Activated CD4-positive, alpha-beta memory T cell treated with anti-CD3 and anti-CD28 coated beads, Interleukin-2, amount 10 ng/mL, durations not matched to agents 7 days and 5 days (primary cell): ENCODE measurements at regions not wholly inside any gene's neighbourhood (a gene's known extent, or its start where the extent isn't known, plus 50 kb on each side); places are given as distances from the start of the nearest gene placed in this dataset.
"Not testable (repeated sequence)": the region's sequence is repeated elsewhere in the genome, so short reads cannot be mapped to it uniquely, and the experiment has no call there.

ENCODE experiments used
- CTCF ChIA-PET: fragments of 350-600 bp; sonication (Branson Sonifier 250); formaldehyde crosslinking; loops from one replicate; lab custom pipeline; 2021; ENCODE audit warnings: antibody characterized with exemption, inconsistent platforms; lab: Charles Lee
- POLR2A ChIA-PET: fragments of 350-600 bp; sonication (Branson Sonifier 250); formaldehyde crosslinking; loops from one replicate; lab custom pipeline; 2021; ENCODE audit warnings: antibody characterized with exemption; lab: Charles Lee
- DNase-seq: peaks from one replicate; pipeline ENCODE4 v3.0.0-alpha.2; 2020
- H3K27ac Mint-ChIP-seq: one replicate; pipeline ENCODE4 v1.8.0; 2021; ENCODE audit warnings: mild to moderate bottlenecking, mixed read lengths
- H3K27me3 Mint-ChIP-seq: one replicate; pipeline ENCODE4 v1.8.0; 2021; ENCODE audit warnings: mixed read lengths
- H3K36me3 Mint-ChIP-seq: one replicate; pipeline ENCODE4 v1.8.0; 2021; ENCODE audit warnings: low read depth, mixed read lengths
- H3K4me1 Mint-ChIP-seq: one replicate; pipeline ENCODE4 v1.8.0; 2021; ENCODE audit warnings: mixed read lengths
- H3K4me3 Mint-ChIP-seq: one replicate; pipeline ENCODE4 v1.8.0; 2021; ENCODE audit warnings: mild to moderate bottlenecking, mixed read lengths
- H3K9me3 Mint-ChIP-seq: one replicate; pipeline ENCODE4 v1.8.0; 2021; ENCODE audit warnings: mixed read lengths

DNA sequence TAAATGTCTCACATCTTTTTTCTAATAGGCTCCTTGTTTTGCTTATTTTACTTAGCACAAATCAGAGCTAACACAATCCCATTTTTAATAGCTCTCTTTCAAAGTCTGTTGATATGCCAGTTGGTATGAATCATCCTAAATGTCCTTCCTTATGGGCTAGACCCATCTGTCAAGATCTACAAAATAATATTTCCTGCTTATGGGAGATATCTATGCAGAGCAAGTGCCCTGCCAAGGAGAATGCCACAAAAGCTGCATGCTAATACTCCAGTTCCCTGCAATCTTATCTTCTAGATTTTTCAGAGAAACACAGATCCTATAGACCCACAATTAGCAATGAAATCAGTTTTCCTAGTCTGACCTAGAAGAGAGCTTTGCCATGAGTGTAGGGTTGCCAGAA lies 230.8 kb upstream of the NPVF start:
- H3K27ac Mint-ChIP-seq = no peak overlapping the region
- no peaks in the 10 kb centered on the region for H3K9me3 Mint-ChIP-seq
- peaks cover 26% of the 10 kb centered on the region for H3K27me3 Mint-ChIP-seq
- DNase-seq = no peak
- H3K4me1 Mint-ChIP-seq = no peaks in the 10 kb centered on the region
- no peak overlapping the region for H3K4me3 Mint-ChIP-seq
- ChIA-PET POLR2A (no interaction called here), CTCF (no interaction called here)
- no peaks in the 10 kb centered on the region for H3K36me3 Mint-ChIP-seq

GRCh38 chr7:25460433-25460832 lies 232.1 kb upstream of the NPVF start:
- Mint-ChIP-seq H3K27me3 (peaks cover 35% of the 10 kb centered on the region), H3K4me3 (no peak overlapping the region), H3K36me3 (no peaks in the 10 kb centered on the region), H3K27ac (no peak overlapping the region), H3K9me3 (no peaks in the 10 kb centered on the region), H3K4me1 (no peaks in the 10 kb centered on the region)
- DNase-seq = no peak
- CTCF ChIA-PET = no interaction called here
- POLR2A ChIA-PET = no interaction called here

- H3K27me3 Mint-ChIP-seq = peaks cover 12% of the 10 kb centered on the region
- POLR2A ChIA-PET = no interaction called here
- no peak for DNase-seq
- no peaks in the 10 kb centered on the region for H3K9me3 Mint-ChIP-seq
- H3K36me3 Mint-ChIP-seq = no peaks in the 10 kb centered on the region
- CTCF ChIA-PET = no interaction called here
- no peak overlapping the region for H3K4me3 Mint-ChIP-seq
- H3K27ac Mint-ChIP-seq = no peak overlapping the region
- no peaks in the 10 kb centered on the region for H3K4me1 Mint-ChIP-seq
These were observed 241.4 kb upstream of the NPVF start for GRCh38 chr7:25469669-25470068.

DNA sequence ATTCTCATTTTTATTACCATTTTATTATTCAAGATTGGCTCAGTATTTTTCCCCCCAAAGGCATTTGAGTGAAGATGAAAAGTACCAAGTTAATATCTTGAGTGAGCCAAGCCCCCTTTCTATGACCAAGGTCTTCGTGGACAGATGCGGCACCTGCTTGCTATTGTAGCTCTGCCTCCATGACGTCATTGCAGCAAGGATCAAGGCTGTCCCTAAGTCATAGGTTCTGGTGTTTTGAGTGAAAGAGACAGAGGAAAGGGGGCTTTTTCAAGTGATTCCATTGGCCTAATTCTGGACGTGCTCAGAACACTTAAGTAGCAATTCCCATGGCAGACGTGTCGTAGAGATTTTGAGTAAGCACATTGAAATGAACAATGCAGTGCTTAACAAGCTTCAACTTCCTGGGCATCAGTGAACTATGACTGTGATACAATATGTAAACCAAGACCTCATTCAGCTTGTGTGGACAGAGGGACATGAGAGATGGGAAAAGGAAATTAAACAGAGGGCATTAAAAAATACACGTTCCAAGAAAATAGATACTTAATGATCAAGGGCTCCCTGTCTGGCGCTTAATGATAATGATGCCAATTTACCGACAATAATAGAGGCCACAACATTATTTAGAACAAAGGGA lies 248.7 kb upstream of the NPVF start:
- ChIA-PET POLR2A (no interaction called here), CTCF (interaction anchor here (1.2 kb wide), 1 partner anchor 88 kb away, joined by 4 read pairs; no protein-coding TSS in a partner anchor)
- Mint-ChIP-seq H3K36me3 (no peaks in the 10 kb centered on the region), H3K27ac (no peak overlapping the region), H3K4me3 (no peak overlapping the region), H3K9me3 (no peaks in the 10 kb centered on the region), H3K27me3 (peaks cover 8% of the 10 kb centered on the region), H3K4me1 (no peaks in the 10 kb centered on the region)
- DNase-seq = no peak

DNA sequence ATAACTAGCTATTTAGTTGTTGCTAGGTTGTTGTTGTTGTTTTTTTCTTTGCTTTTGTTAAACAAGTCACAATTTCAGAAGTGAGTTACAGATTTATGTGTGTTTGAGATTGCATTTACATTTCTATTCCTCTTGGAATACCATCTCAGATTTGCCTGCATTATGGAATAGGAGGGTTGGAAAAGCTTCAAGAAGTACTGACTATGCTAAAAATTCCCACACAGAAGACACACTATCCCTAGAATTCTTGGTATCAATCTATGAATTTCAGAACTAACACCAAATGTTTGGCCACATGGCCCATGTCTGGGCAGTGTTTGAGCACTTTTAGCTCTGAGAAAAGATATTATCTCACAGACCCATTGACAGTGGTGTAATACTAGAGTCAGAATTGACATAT lies 249.9 kb upstream of the NPVF start:
- CTCF ChIA-PET, H3K36me3 Mint-ChIP-seq, H3K27ac Mint-ChIP-seq, POLR2A ChIA-PET, H3K27me3 Mint-ChIP-seq, DNase-seq, H3K4me1 Mint-ChIP-seq, H3K9me3 Mint-ChIP-seq, H3K4me3 Mint-ChIP-seq: not testable (repeated sequence)

DNA sequence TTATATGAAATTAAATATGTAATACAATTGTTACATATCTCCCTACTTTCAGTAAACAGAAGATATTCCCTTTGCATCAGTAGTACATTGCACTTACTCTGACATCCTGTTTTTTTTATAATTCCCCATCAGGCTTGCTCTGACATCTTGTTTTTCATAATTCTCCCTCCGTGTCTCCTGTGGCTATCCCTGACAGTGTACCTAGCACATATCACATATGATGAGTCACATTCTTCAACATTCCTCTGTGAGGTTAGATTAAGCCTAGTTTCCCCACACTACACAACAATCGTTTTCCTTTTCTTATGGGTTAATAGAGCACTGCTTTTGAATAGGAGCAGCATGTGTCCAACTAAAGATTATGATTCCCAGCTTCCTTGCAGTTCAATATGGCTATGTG lies 250.6 kb upstream of the NPVF start:
- Mint-ChIP-seq H3K36me3 (no peaks in the 10 kb centered on the region), H3K4me3 (no peak overlapping the region), H3K9me3 (no peaks in the 10 kb centered on the region), H3K27ac (no peak overlapping the region), H3K4me1 (no peaks in the 10 kb centered on the region), H3K27me3 (peaks cover 12% of the 10 kb centered on the region)
- no peak for DNase-seq
- ChIA-PET POLR2A (no interaction called here), CTCF (no interaction called here)

GRCh38 chr7:25481891-25482290 lies 253.6 kb upstream of the NPVF start:
- H3K9me3 Mint-ChIP-seq = no peaks in the 10 kb centered on the region
- no peak for DNase-seq
- H3K27me3 Mint-ChIP-seq = peaks cover 16% of the 10 kb centered on the region
- ChIA-PET CTCF (no interaction called here), POLR2A (no interaction called here)
- H3K4me1 Mint-ChIP-seq = no peaks in the 10 kb centered on the region
- no peaks in the 10 kb centered on the region for H3K36me3 Mint-ChIP-seq
- no peak overlapping the region for H3K4me3 Mint-ChIP-seq
- H3K27ac Mint-ChIP-seq = no peak overlapping the region

DNA sequence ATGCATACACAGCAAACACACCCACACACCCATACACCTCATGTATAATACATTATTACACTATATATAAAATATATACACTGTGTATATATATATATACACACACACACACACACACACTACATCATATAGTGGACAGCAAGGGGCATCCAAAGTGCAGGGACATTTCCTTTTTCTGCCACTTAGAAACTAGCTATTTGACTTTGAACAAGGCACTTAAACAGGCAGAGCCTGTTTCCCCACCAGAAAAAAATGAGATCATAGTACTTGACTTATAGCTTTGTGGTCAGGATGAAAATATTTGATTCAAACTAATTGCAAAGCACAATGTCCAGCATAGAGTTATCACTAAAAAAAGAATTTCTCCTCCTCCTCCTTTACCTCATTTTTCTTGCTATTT lies 254.3 kb upstream of the NPVF start:
- no peaks in the 10 kb centered on the region for H3K9me3 Mint-ChIP-seq
- H3K27ac Mint-ChIP-seq = no peak overlapping the region
- no peak for DNase-seq
- ChIA-PET POLR2A (no interaction called here), CTCF (no interaction called here)
- H3K4me1 Mint-ChIP-seq = no peaks in the 10 kb centered on the region
- no peaks in the 10 kb centered on the region for H3K36me3 Mint-ChIP-seq
- no peak overlapping the region for H3K4me3 Mint-ChIP-seq
- H3K27me3 Mint-ChIP-seq = peaks cover 12% of the 10 kb centered on the region

DNA sequence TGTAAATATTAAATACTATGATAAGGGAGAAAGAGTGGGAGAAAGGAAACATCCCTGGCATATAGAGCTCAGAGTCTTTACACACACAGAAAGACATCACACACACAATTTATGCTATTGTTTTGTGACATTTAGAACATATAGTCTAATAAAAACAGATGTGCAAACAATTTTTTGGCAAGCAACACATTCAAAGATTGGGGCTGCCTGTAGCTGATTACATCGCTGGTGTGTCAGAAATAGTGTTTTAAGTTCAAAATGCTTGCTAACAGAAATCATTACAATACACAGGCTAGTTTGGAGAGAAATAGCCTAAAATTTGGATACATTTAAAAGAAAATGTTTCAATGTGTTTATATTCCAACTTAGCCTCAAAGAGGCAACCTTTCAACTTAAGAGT lies 256.7 kb upstream of the NPVF start:
- Mint-ChIP-seq H3K27me3 (peaks cover 18% of the 10 kb centered on the region), H3K27ac (no peak overlapping the region), H3K4me1 (no peaks in the 10 kb centered on the region), H3K4me3 (no peak overlapping the region), H3K36me3 (no peaks in the 10 kb centered on the region), H3K9me3 (no peaks in the 10 kb centered on the region)
- CTCF ChIA-PET = no interaction called here
- POLR2A ChIA-PET = no interaction called here
- DNase-seq = no peak

DNA sequence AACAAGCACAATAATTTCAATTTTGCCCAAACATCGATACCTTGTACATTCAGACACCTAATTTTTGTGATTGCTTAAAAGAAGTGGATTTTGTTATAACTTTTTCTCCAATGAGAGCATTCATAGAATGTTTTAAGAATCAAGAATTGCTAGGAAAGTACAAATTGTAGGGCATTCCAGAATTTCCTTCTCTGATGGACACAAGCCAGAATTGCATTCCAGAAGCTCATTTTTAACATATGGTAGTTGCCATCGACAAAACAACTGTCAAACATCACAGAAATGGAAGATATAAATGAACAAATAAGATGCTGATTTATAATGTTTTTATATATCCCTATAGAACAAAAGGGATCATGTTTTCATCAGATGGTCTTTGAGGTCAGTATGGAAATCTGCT lies 258.4 kb upstream of the NPVF start:
- Mint-ChIP-seq H3K27ac (no peak overlapping the region), H3K4me3 (no peak overlapping the region), H3K4me1 (no peaks in the 10 kb centered on the region), H3K9me3 (no peaks in the 10 kb centered on the region), H3K36me3 (no peaks in the 10 kb centered on the region), H3K27me3 (peaks cover 18% of the 10 kb centered on the region)
- ChIA-PET CTCF (no interaction called here), POLR2A (no interaction called here)
- no peak for DNase-seq

DNA sequence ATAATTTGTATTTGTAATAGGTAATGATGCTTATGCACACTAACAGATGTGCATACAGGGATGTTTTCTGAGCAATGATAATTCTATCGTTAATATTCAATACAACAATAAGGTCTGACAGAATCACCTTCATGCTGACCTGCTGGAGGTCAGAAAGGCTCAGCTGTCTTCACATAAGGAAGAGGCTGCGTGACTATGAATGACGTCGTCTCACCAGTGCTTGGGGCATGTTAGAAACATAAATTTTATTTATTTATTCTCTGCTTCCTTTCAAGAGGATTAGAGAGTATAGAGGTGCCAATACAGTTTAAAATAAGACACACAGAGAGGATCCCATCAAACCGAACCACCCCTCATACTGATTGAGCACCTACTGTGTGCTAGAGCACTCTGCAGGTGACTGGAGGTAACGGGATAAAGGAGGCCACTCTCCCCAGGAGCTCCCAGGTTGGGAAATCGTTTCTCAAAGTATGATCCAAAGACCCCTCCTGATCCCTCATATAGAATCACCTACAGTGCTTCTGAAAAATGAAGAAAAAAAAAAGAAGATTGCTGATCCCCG lies 265.6 kb upstream of the NPVF start:
- no peaks in the 10 kb centered on the region for H3K36me3 Mint-ChIP-seq
- POLR2A ChIA-PET = no interaction called here
- no peak for DNase-seq
- peaks cover 10% of the 10 kb centered on the region for H3K4me1 Mint-ChIP-seq
- H3K9me3 Mint-ChIP-seq = no peaks in the 10 kb centered on the region
- CTCF ChIA-PET = no interaction called here
- H3K4me3 Mint-ChIP-seq = no peak overlapping the region
- peaks cover 4% of the 10 kb centered on the region for H3K27me3 Mint-ChIP-seq
- no peak overlapping the region for H3K27ac Mint-ChIP-seq

GRCh38 chr7:25494896-25495295 lies 266.6 kb upstream of the NPVF start:
- H3K4me1 Mint-ChIP-seq = peaks cover 10% of the 10 kb centered on the region
- CTCF ChIA-PET = no interaction called here
- POLR2A ChIA-PET = no interaction called here
- H3K4me3 Mint-ChIP-seq = no peak overlapping the region
- no peaks in the 10 kb centered on the region for H3K36me3 Mint-ChIP-seq
- no peak for DNase-seq
- peaks cover 4% of the 10 kb centered on the region for H3K27me3 Mint-ChIP-seq
- H3K27ac Mint-ChIP-seq = no peak overlapping the region
- H3K9me3 Mint-ChIP-seq = no peaks in the 10 kb centered on the region

GRCh38 chr7:25495342-25496250 lies 267.3 kb upstream of the NPVF start:
- H3K9me3 Mint-ChIP-seq = no peaks in the 10 kb centered on the region
- no peaks in the 10 kb centered on the region for H3K36me3 Mint-ChIP-seq
- no peak overlapping the region for H3K4me3 Mint-ChIP-seq
- ChIA-PET POLR2A (no interaction called here), CTCF (interaction anchor here (0.7 to 0.9 kb wide), 2 partner anchors 70 to 283 kb away, joined by 3 read pairs; no protein-coding TSS in a partner anchor)
- H3K4me1 Mint-ChIP-seq = peaks cover 10% of the 10 kb centered on the region
- DNase-seq = no peak
- peaks cover 4% of the 10 kb centered on the region for H3K27me3 Mint-ChIP-seq
- no peak overlapping the region for H3K27ac Mint-ChIP-seq
